ENCODE measurements at regions not wholly inside any gene's neighbourhood (a gene's known extent, or its start where the extent isn't known, plus 50 kb on each side); places are given as distances from the start of the nearest gene placed in this dataset.
A peak's percentile ranks its signal among the peaks of the same experiment; 100 is the strongest.

DNA sequence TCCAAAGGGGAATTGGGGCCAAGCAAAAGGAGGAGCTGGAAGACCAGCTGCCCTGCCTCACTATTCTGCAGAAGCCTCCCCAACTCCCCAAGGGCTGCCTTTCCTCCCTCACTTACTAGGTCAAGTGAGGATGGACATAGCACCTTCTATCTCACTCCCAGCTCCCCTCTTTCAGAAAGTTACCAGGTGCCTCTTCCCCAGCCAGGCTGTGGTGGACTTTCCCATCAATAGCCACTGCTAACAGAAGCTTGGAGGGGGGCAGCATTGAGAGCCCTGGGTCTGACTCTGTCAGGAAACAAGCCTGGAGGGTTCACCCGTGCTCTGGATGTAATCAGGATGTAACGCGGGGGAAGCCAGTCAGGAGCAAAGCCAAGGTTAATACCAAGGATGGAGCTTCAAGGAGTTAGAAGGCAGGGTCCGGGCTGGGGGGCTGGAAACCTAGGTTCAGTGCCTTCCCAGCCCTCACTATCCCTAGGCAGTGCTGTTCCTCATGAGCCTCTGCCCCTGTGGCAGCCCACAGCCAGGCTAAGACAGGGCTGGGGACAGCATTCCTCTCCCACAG lies 127.8 kb upstream of the NGF start:
- no peaks in the 10 kb centered on the region for H3K36me3 ChIP-seq (ENCODE audit: control insufficient read depth in 2 of 2, insufficient read depth in 1 of 2, low read length in 2 of 2)
- no peaks in the 10 kb centered on the region for H3K4me1 ChIP-seq (ENCODE audit: control insufficient read depth, insufficient read depth, low read length)
- H3K9me3 ChIP-seq (ENCODE audit: control insufficient read depth, insufficient read depth, low read depth, low read length) = no peaks in the 10 kb centered on the region
- POLR2A ChIA-PET = interaction anchor here (0.6 kb wide), 1 partner anchor 79 kb away, joined by 5 read pairs; no protein-coding TSS in a partner anchor
- CTCF ChIA-PET = interaction anchor here (0.6 to 10.2 kb wide), 9 partner anchors 12 to 879 kb away, joined by 3 to 179 read pairs (median 3); no protein-coding TSS in a partner anchor
- TF ChIP-seq, protein P1, sequence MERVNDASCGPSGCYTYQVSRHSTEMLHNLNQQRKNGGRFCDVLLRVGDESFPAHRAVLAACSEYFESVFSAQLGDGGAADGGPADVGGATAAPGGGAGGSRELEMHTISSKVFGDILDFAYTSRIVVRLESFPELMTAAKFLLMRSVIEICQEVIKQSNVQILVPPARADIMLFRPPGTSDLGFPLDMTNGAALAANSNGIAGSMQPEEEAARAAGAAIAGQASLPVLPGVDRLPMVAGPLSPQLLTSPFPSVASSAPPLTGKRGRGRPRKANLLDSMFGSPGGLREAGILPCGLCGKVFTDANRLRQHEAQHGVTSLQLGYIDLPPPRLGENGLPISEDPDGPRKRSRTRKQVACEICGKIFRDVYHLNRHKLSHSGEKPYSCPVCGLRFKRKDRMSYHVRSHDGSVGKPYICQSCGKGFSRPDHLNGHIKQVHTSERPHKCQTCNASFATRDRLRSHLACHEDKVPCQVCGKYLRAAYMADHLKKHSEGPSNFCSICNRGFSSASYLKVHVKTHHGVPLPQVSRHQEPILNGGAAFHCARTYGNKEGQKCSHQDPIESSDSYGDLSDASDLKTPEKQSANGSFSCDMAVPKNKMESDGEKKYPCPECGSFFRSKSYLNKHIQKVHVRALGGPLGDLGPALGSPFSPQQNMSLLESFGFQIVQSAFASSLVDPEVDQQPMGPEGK (tag by site-specific recombination; IDR thresholded peaks at IDR 0.05) = no peak
- no peak for TF ChIP-seq ZNF366 (tag by site-specific recombination; conservative IDR thresholded peaks at IDR 0.05)
- TF ChIP-seq, protein P2, sequence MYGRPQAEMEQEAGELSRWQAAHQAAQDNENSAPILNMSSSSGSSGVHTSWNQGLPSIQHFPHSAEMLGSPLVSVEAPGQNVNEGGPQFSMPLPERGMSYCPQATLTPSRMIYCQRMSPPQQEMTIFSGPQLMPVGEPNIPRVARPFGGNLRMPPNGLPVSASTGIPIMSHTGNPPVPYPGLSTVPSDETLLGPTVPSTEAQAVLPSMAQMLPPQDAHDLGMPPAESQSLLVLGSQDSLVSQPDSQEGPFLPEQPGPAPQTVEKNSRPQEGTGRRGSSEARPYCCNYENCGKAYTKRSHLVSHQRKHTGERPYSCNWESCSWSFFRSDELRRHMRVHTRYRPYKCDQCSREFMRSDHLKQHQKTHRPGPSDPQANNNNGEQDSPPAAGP (tag by site-specific recombination; IDR thresholded peaks at IDR 0.05) = no peak
- TF ChIP-seq, protein P3, sequence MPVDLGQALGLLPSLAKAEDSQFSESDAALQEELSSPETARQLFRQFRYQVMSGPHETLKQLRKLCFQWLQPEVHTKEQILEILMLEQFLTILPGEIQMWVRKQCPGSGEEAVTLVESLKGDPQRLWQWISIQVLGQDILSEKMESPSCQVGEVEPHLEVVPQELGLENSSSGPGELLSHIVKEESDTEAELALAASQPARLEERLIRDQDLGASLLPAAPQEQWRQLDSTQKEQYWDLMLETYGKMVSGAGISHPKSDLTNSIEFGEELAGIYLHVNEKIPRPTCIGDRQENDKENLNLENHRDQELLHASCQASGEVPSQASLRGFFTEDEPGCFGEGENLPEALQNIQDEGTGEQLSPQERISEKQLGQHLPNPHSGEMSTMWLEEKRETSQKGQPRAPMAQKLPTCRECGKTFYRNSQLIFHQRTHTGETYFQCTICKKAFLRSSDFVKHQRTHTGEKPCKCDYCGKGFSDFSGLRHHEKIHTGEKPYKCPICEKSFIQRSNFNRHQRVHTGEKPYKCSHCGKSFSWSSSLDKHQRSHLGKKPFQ (tag by site-specific recombination; IDR thresholded peaks at IDR 0.05) = no peak
- TF ChIP-seq GLI2 (tag by site-specific recombination; IDR thresholded peaks at IDR 0.05; ENCODE audit: borderline replicate concordance, low read depth) = no peak
- no peak for TF ChIP-seq HOXC10 (CRISPR knock-in tag; IDR thresholded peaks at IDR 0.05)
- TF ChIP-seq ZBTB8A (tag by site-specific recombination; IDR thresholded peaks at IDR 0.05) = no peak
- TF ChIP-seq ZNF555 (tag by site-specific recombination; conservative IDR thresholded peaks at IDR 0.05) = no peak
- no peak for TF ChIP-seq ZNF223 (tag by site-specific recombination; IDR thresholded peaks at IDR 0.05)
- TF ChIP-seq ZNF548 (tag by site-specific recombination; IDR thresholded peaks at IDR 0.05) = no peak
- no peak for TF ChIP-seq MEIS1 (CRISPR knock-in tag; IDR thresholded peaks at IDR 0.05; ENCODE audit: borderline replicate concordance)
- no peak overlapping the region for H3K4me3 ChIP-seq (ENCODE audit: low read depth, low read length)
- H3K27ac ChIP-seq (ENCODE audit: extremely low read depth, low read depth, low read length) = no peak overlapping the region

DNA sequence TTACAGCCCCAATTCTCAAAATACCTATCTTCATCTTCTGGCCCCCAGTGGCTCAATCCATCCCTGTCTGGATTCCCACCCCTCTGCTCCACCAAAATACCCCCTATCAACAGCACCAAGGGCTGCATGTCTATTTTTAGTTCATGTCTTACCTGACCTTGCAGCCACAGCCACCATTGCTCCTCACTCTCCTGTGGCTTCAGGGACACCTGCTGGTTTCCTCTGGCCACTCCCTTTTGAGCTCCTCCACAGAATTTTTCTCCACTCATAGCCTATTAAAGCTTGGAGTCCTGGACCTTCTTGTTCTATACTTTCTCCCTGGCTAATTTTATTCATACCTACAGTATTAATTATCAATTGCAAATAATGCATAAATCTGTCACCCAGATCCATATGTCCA lies 125.3 kb upstream of the NGF start:
- TF ChIP-seq ZNF654 (tag by site-specific recombination; IDR thresholded peaks at IDR 0.05; ENCODE audit: low read depth) (peak; percentile 30), ZXDB (tag by site-specific recombination; IDR thresholded peaks at IDR 0.05) (no peak), SP3 (tag by site-specific recombination; IDR thresholded peaks at IDR 0.05) (no peak), MZF1 (tag by site-specific recombination; IDR thresholded peaks at IDR 0.05; ENCODE audit: borderline replicate concordance) (no peak), ZNF785 (tag by site-specific recombination; IDR thresholded peaks at IDR 0.05) (no peak), ZNF366 (tag by site-specific recombination; conservative IDR thresholded peaks at IDR 0.05) (no peak)
- TF ChIP-seq, protein P4, sequence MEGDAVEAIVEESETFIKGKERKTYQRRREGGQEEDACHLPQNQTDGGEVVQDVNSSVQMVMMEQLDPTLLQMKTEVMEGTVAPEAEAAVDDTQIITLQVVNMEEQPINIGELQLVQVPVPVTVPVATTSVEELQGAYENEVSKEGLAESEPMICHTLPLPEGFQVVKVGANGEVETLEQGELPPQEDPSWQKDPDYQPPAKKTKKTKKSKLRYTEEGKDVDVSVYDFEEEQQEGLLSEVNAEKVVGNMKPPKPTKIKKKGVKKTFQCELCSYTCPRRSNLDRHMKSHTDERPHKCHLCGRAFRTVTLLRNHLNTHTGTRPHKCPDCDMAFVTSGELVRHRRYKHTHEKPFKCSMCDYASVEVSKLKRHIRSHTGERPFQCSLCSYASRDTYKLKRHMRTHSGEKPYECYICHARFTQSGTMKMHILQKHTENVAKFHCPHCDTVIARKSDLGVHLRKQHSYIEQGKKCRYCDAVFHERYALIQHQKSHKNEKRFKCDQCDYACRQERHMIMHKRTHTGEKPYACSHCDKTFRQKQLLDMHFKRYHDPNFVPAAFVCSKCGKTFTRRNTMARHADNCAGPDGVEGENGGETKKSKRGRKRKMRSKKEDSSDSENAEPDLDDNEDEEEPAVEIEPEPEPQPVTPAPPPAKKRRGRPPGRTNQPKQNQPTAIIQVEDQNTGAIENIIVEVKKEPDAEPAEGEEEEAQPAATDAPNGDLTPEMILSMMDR (tag by site-specific recombination; IDR thresholded peaks at IDR 0.05) = peak; percentile 64
- H3K27ac ChIP-seq (ENCODE audit: extremely low read depth, low read depth, low read length) = no peak overlapping the region
- no peak overlapping the region for H3K4me3 ChIP-seq (ENCODE audit: low read depth, low read length)
- no peaks in the 10 kb centered on the region for H3K9me3 ChIP-seq (ENCODE audit: control insufficient read depth, insufficient read depth, low read depth, low read length)
- POLR2A ChIA-PET = interaction anchor here (0.6 kb wide), 1 partner anchor 324 kb away, joined by 3 read pairs; no protein-coding TSS in a partner anchor
- CTCF ChIA-PET = interaction anchor here (0.6 to 10.2 kb wide), 16 partner anchors 8 to 999 kb away, joined by 3 to 179 read pairs (median 4); no protein-coding TSS in a partner anchor
- H3K4me1 ChIP-seq (ENCODE audit: control insufficient read depth, insufficient read depth, low read length) = peaks cover 7% of the 10 kb centered on the region
- no peaks in the 10 kb centered on the region for H3K36me3 ChIP-seq (ENCODE audit: control insufficient read depth in 2 of 2, insufficient read depth in 1 of 2, low read length in 2 of 2)
